GM21737 (cell line): ENCODE measurements at regions not wholly inside any gene's neighbourhood (a gene's known extent, or its start where the extent isn't known, plus 50 kb on each side); places are given as distances from the start of the nearest gene placed in this dataset.

Experiments used
- ATAC-seq: cut with Tn5 transposase; IDR thresholded peaks from one replicate; pipeline ENCODE4 v1.9.1; 2021; ENCODE audit warnings: mild to moderate bottlenecking, moderate library complexity; ENCODE audit not compliant: unreplicated experiment

DNA sequence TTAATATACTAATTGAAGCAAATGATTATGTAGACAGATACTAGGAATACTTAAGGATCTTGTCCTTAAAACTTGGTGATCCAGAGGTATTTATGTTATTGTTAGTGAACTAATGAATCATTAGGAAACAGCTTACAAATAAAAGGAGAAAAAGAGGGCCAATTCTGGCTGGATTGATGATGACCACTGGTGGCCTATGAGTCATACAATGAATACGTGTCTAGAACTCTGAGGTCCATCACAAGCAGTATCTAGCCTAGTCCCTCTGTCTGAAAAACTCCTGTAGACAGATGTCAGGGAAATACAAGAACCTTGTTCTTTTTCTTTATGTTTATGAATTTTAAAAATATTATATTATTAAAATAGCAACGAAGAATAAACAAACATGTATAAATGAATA is 51.7 kb upstream of the RTL1 start:
- ATAC-seq, result no peak

DNA sequence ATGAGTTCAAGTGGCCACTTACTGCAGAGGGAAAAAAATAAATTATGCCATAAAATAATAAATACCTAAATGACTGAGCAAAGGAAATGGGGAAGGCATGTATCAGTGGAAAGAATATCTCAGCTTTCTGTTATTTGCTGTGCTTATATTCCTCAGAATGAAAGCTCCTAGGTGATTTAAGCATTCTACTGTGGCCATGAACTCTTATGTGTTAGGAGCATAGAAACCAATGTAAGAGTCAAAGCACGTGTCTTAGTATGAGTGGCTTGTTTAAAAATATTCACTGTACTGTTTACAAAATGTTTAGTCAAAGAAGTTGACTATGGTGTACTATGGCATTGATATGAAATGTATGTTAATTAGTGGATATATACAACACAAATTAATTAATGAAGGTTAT is 59.0 kb upstream of the RTL1 start:
- ATAC-seq, result no peak

DNA sequence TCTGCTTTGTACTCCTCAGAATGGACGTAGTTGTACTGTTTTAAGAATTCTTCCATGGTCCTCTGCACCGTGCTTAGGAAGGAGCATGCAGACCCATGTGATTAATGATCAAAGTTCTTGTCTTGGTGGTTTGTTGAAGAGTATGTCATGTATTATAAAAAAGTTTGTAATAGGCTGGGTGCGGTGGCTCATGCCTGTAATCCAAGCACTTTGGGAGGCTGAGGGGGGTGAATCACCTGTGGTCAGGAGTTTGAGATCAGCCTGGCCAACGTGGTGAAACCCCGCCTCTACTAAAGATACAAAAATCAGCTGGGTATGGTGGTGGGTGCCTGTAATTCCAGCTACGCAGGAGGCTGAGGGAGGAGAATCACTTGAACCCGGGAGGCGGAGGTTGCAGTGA is 61.8 kb upstream of the RTL1 start:
- ATAC-seq, result no peak

DNA sequence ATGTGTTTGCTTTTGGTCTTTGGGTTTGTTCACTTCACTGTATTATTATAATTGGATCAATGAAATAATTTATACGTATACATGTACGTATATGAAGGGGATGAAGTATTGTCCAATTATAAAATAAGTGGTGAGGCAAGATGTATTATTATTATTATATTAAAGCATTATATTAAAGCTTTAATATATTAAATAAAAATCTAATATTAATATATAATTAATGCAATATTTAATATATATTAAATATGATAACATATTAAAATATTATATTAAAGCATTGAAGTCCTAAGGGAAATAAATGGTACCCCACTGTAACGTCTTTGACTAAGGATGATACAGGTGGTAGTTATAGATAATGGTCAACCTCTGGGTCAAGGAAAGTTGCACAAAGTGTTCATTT is 63.7 kb upstream of the RTL1 start:
- no peak for ATAC-seq

DNA sequence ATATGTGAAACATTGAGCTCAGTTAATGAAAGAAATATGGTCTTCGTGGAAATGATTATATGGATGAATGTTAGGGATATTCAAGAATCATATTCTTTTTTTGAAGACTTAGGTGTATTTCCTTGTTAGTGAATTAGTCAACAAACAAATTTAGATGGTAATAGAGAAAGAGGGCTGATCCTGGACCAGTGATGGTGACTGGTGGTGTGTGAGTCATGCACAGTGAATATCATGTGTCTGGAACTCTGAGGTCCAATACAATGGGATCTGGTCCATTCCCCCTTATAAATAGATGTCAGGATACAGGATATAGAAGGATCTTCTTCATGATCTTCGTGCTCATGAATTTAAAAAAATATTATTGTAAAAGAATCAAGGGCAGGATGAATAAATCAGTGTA is 64.4 kb upstream of the RTL1 start:
- no peak for ATAC-seq

DNA sequence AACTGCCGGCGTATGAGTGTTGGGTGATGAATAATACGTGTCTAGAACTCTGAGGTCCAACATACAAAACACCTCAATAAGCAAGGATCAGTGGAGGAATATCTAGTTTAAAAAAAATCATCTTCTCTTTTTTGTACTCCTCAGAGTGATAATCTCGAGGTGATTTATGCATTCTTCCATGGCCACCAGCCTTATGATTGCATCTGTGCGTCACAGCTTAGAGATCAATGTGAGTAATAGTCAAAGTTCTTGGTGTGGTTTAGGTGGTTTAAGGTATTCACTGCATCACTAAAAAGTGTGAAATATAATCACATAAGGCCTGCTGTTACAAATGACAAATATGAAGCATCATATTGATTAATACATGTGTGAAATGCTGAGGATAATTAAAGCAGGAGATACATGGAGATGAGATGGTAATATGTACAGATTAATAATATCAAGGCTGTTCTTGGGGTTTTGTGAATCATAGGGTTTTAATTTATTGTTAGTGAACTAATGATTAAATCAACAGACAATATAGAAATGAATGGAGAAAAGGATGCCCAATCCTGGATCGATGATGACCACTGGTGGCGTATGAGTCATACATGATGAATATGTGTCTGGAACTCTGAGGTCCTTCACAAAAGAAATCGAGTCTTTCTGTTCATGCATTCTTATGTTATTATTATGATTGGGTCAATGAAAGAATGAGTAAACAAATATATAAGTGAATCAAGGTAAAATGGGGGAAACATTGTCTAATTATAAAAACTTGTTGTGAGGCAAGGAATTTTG is 68.8 kb upstream of the RTL1 start:
- no peak for ATAC-seq

DNA sequence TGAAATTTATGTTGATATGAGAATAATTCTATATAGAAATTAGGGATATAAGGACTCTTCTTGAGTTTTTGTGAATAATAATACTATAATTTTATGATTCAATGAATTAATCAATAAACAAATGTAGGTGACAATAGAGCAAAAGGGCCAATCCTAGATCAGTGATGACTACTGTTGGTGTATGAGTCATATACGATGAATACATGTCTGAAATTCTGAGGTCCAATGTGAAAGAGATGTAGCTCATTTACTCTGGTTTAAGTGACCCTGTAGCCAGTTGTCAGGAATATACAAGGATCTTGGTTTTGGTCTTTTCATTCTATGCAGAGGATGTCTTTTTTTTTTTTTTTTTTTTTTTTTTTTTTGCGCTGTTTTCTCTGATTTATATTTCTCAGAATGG is 72.1 kb upstream of the RTL1 start:
- no peak for ATAC-seq

DNA sequence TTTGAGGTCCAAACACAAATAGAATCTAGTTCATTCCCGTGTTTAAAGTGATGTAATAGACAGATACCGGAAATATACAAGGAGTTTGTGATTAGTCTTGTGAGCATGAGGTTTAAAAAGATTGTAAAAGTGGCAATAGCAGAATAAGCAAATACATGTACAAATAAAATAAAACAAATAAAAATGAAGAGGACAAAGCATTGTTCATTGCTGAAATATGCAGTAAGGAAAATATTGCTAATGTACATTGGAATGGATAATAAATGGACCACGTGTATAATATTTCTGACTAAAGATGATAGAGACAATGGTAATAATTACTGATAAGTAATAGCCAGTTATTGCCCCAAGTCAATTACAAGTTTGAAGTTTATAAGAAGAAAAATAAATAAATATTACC is 75.6 kb upstream of the RTL1 start:
- no peak for ATAC-seq

DNA sequence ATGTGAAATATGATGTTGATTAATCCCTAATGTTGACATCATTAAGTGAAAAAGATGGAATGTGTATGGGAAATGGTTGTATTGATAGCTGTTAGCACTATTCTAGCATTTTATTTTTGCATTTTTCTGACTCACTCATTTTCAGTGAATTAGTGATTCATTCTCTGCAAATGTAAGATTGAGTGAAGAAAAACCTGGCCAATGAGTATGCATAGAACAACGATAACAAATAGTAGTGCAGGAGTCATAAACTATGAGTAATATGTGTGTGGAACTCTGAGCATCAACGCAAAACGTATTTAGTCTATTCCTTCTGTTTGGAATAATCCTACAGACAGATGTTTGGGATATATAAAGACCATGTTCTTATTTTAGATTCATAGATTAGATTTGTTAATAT is 76.3 kb upstream of the RTL1 start:
- no peak for ATAC-seq

DNA sequence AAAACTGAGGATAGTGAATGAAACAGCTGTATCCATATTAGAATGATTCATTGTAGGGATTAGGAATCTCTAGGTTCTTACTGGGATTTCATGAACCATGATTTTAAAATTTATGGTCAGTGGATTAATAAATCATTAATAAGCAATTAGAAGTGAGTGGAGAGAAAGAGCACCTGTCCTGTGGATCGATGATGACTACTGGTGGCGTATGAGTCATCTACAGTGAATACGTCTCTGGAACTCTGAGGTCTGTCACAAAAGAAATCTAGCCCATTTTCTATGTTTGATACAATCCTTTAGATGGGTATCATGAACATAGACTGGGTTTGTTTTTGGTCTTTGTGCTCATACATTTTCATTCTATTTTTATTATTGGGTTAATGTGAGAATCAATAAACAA is 77.3 kb upstream of the RTL1 start:
- ATAC-seq, result no peak

DNA sequence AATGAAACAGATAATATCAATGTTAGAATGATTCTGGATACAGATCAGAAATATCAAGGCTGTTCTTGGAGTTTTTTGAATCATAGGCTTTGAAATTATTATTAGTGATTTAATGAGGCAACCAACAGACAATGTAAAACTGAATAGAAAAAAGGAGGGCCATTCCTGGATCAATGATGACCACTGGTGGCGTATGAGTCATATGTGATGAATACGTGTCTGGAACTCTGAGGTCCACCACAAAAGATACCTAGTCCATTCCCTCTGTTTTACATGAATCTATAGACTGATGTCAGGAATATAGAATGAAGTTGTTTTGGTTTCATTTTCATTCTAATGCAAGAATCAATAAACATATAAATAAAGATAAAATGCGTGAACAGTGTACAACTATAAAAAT is 78.3 kb upstream of the RTL1 start:
- no peak for ATAC-seq

DNA sequence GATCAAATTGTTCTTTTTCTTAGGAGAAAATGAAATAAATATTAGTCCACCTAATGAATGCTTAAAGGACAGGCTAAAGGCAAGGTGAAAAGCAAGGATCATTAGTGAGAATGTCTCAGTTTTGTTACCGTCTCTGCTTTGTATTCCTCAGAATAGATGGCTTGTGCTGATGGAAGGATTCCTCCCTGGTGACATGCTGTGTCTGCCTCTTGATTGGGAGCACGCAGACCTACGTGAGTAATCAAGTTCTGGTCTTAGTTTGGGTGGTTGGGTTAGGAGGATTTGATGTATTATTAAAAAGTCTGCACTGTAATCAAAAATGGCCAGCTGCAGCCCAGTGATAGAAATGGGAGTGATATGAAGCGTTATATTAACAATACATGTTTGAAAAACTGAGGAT is 78.8 kb upstream of the RTL1 start:
- no peak for ATAC-seq

DNA sequence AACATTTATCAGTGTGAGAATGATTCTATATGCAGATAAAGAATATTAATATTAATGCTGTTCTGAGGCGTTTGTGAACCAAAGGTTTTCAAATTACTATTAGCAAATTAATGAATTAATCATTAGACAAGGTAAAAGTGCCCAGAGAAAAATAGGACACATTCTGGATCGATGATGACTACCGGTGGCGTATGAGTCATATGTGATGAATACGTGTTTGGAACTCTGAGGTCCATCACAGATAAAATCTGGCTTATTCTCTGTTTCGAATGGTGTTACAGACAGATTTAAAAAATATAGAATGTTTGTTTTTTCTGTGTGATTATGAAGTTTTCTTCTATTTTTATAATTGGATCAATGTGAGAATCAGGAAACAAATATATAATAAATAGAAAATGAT is 79.2 kb upstream of the RTL1 start:
- no peak for ATAC-seq

DNA sequence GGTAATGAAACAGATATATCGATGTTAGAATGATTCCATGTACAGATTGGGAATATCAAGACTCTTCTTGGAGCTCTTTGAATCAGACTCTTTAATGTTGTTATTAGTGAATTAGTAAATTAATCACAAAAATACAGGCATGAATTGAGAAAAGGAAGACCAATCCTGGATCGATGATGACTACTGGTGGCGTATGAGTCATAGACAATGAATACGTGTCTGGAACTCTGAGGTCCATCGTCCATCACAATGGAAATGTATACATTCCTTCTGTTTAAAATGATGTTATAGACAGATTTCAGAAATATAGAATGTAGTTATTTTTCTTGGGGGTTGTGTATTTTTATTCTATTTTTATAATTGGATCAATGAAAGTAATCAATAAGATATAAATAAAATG is 80.2 kb upstream of the RTL1 start:
- ATAC-seq, result no peak

DNA sequence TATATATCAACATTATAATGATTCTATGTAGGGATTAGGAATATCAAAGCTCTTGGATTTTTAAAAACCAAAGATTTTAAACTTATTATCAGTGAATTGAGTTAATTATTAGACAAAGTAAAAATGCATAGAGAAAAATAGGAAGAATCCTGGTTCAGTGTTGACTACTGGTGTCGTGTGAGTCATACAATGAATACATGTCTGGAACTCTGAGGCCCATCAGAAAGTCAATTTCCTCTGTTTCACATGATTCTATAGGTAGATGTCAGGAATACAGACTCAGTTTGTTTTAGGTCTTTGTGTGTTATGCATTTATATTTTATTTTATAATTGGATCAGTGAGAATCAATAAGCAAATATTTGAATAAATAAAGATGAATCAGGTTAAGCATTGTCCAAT is 84.5 kb upstream of the RTL1 start:
- ATAC-seq, result no peak

DNA sequence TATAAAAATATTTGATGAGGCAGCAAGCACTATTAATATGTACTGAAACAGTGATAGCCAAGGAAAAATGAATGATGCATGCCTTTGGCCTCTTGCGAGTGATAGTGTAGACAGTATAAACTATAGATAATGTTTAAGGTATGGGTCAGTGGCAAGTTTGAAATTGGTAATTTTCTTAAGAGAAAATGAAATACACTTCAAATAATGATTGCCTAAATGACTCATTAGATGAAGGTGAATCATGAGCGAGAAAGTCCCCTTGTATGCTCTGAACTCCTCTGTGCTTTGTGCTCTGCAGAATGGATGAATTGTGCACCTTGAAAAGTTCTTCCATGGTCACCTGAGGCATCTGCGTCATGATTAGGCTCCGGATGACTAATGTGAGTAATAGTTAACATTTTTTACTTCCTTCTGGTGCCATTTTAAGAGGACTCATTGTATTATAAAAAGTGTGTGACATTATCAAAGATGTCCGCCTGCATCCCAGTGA is 84.9 kb upstream of the RTL1 start:
- no peak for ATAC-seq

DNA sequence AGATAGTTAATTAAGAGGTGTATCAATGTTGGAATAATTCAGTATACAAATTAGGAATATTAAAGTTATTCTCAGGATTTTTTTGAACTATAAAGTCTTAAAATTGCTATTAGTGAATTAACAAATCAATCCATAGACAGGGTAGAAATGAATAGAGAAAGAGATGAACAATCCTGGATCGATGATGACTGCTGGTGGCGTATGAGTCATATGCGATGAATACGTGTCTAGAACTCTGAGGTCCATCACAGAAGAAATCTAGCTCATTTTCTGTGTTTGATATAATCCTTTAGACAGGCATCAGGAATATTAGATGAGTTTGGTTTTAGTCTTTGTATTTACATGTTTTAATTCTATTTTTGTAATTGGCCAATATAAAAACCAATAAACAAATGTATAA is 85.4 kb upstream of the RTL1 start:
- no peak for ATAC-seq

DNA sequence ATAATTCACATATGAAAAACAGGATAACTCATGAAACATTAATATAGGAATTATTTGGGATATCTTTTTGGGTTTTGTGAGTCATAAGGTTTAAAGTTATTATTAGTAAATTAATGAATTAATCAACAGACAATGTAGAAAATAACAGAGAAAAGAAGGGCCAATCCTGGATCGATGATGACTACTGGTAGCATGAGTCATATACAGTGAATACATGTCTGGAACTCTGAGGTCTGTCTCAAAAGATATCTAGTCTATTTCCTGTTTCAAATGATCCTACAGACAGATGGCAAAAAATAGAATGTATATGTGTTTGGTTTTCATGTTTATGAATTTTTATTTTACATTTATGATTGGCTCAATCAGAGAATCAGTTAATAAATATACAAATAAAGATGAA is 86.4 kb upstream of the RTL1 start:
- ATAC-seq, result no peak

DNA sequence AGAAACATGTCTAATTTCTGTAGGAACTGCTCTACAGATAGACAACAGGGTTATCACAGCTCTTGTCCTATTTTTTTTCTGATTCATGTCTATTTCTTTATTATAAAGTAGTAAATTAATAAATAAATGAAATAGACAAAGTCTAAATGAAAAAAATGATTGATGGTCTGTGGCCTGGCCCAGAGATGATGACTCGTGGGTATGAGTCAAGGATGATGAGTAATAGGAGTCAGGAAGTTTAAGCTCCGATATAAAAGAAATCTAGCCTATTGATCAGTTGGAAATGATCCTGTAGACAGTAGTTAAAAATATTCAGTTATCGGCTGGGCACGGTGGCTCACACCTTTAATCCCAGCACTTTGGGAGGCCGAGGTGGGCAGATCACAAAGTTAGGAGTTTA is 90.6 kb upstream of the RTL1 start:
- ATAC-seq, result no peak

DNA sequence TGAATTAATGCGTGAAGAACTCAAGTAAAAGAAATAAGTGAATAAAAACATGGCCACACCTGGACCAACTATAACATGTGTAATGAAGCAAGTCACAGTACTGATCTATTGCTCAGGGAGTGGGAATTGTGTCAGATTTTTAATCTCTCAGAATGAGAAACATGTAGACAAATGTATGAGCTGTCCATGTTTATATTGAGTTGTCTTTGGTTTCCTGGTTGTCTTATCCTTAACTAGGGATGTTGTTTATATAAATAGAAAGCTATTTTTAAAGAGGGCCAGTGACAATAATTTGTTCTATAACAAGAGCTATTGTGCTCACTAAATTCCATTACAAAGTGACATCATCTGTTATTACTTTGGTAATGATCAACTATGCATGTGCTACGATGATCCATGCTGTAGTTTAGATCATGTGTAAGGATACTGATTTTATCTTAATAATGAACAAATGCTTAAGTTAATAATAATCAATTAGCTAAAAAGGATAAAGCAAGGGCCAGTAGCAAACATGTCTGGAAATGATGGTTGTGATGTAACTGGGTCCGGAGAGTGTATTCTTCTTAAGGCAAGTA is 91.3 kb upstream of the RTL1 start:
- ATAC-seq, result no peak

DNA sequence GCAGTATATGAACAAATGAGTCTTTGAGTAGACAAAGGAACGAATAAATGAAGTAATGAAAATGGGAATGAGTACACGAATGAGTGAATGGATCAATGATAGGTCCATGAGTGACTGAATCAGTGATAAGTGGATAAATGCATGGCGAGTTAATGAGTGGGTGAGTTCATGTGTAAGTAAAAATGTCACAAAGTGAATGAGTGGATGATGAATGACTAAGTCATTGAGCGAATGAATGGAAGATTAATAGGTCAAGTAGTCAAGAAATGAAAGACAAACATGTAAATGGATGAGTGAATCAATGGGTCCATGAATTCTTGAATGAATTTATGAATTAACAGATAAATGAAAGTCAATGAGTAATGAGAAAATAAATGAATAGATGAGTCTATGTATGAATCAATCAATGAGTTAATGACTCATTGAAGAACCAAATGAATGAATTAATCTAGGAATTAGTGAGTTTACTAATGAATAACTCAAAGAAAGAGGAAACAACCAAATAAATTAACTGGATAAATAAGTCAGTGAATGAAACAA is 97.3 kb upstream of the RTL1 start:
- ATAC-seq, result no peak

DNA sequence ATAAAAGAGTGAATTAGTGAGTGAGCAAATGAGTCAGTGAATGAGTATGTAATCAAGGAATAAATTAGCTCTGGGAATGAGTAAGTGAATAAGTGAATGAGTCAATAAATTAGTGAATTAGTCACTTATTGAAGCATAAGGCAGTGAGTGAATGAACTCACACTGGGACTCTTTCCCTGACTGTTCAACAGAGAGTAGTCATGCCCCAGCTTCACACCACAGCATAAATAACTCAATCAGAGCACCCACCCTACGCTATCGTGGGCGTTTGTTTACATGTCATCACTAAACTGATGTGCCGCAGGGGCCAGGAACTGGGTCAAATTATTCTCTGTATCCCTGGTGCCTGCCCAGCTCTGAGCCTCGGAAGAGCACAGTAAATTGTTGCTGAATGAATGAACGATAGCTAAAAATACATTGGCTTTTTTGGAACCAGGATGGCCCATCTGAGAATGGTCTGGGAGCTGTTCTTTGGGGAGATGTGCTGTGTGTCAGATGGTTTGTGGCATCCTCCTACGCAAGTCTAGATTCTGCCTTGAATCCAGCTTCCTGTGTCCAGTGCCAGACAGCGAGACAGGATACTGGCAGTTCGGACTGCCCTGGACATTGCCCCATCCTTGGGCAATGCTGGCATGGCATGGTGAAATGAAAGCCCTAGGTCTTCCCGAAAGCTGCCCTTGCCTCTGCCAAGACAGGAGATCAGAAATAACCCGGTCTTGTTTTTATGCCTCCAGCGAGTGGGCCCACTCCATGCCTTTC is 98.0 kb upstream of the RTL1 start:
- no peak for ATAC-seq
